MG63 (cell line): ENCODE measurements at regions not wholly inside any gene's neighbourhood (a gene's known extent, or its start where the extent isn't known, plus 50 kb on each side); places are given as distances from the start of the nearest gene placed in this dataset.
"Not testable (repeated sequence)": the region's sequence is repeated elsewhere in the genome, so short reads cannot be mapped to it uniquely, and the experiment has no call there.

Experiments
- DNase-seq: peaks from one replicate; pipeline ENCODE4 v3.0.0-alpha.2; 2020
- H3K27me3 ChIP-seq: fragments of 250-450 bp; sonication (Bioruptor Pico); 2 replicates; pipeline ENCODE4 v1.5.1; 2020; ENCODE audit warnings: mild to moderate bottlenecking, moderate library complexity
- H3K36me3 ChIP-seq: fragments of 250-450 bp; sonication (Bioruptor Pico); 2 replicates; pipeline ENCODE4 v1.5.1; 2020; ENCODE audit warnings: mild to moderate bottlenecking, moderate library complexity
- H3K4me3 ChIP-seq: fragments of 250-450 bp; sonication (Bioruptor Pico); 2 replicates; pipeline ENCODE4 v1.5.1; 2020; ENCODE audit warnings: mild to moderate bottlenecking, moderate library complexity
- H3K9me3 ChIP-seq: fragments of 250-450 bp; sonication (Bioruptor Pico); 2 replicates; pipeline ENCODE4 v1.5.1; 2020; ENCODE audit warnings: mild to moderate bottlenecking, moderate library complexity

GRCh38 chr13:99750951-99751350, 220.6 kb downstream of the ZIC5 start:
- no peak for DNase-seq
- no peaks in the 10 kb centered on the region for H3K36me3 ChIP-seq
- no peak overlapping the region for H3K4me3 ChIP-seq
- H3K9me3 ChIP-seq = no peaks in the 10 kb centered on the region
- no peaks in the 10 kb centered on the region for H3K27me3 ChIP-seq

DNA sequence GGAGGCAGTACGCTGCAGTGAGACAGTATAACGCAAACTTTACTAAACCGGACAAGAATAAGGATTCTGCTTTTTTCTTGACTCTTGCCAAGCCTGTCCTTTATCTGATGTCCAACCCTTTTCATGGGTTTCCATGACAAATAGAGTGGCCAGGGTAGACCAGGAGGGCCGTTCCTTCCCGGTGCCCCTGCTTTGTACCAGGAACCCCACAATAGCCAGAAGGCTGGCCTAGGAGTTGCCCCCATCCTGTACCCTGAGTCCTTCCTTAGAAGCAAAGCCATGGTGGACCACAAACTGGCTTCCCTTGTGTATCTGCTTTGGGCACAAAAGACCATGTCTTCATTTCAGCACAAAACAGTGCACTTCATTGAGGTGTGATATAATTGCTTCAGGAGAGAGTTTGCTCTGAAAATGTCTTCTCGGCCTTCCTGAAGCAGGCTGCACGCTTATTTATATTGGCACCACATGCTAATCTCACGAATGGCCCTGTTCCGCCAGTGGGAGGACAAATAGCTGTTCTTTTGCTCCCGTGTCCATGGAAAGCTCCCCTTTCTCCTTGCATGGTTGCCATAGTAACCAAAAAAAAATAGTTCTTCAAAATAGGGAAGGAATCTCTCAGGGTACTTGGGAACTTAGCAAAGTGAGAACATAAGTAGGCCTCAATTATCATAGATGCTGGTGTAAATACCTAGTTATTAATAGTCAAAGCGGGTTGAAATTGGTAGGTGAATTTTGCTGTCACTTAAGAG, 222.1 kb downstream of the ZIC5 start:
- no peaks in the 10 kb centered on the region for H3K27me3 ChIP-seq
- H3K36me3 ChIP-seq = no peaks in the 10 kb centered on the region
- H3K9me3 ChIP-seq = no peaks in the 10 kb centered on the region
- no peak overlapping the region for H3K4me3 ChIP-seq
- no peak for DNase-seq

DNA sequence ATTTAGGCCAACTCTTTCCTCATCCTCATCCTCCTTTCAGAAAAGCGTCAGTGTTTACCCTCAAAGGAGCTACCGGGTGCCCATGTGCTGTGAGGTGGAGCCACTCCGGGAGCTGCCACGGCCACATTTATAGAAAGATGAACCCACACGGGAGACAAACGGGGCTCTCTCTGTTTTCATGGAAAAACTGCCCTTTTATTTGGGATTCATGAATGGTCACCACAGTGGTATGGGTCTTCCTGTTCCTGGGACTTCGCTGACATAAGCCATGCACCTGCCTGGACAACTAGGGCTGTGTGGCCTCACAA, 224.2 kb downstream of the ZIC5 start:
- Histone ChIP-seq H3K27me3 (peaks cover 5% of the 10 kb centered on the region), H3K9me3 (no peaks in the 10 kb centered on the region), H3K36me3 (no peaks in the 10 kb centered on the region), H3K4me3 (no peak overlapping the region)
- DNase-seq = no peak

GRCh38 chr13:99746637-99747402, 224.7 kb downstream of the ZIC5 start:
- Histone ChIP-seq H3K27me3 (peaks cover 10% of the 10 kb centered on the region), H3K9me3 (no peaks in the 10 kb centered on the region), H3K4me3 (no peak overlapping the region), H3K36me3 (no peaks in the 10 kb centered on the region)
- no peak for DNase-seq

- H3K9me3 ChIP-seq = no peaks in the 10 kb centered on the region
- no peak overlapping the region for H3K4me3 ChIP-seq
- H3K36me3 ChIP-seq = no peaks in the 10 kb centered on the region
- DNase-seq = no peak
- peaks cover 11% of the 10 kb centered on the region for H3K27me3 ChIP-seq
Measured at GRCh38 chr13:99743094-99743493, 228.5 kb downstream of the ZIC5 start.

DNA sequence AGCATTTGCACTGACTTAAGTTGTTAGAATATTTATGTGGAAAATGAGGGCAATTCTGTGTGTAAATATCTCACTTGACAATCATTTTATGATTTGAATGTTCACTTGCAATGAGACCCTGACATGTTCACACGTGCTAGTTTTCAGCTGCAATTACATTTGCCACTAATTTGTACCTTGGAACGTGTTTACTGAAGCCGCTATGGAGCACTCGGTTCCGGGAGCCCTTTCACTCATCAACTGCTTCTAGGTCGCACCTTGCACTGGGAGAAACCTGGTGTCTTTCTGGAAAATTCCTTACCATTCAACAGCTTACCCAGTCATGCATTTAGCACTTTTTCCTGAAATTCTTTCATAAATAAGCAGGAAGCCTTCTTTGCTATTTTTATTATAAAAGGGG, 229.6 kb downstream of the ZIC5 start:
- no peaks in the 10 kb centered on the region for H3K9me3 ChIP-seq
- no peak for DNase-seq
- H3K27me3 ChIP-seq = peaks cover 11% of the 10 kb centered on the region
- H3K36me3 ChIP-seq = no peaks in the 10 kb centered on the region
- H3K4me3 ChIP-seq = no peak overlapping the region

GRCh38 chr13:99740251-99740979, 231.2 kb downstream of the ZIC5 start:
- Histone ChIP-seq H3K27me3 (peaks cover 11% of the 10 kb centered on the region), H3K9me3 (no peaks in the 10 kb centered on the region), H3K36me3 (no peaks in the 10 kb centered on the region), H3K4me3 (no peak overlapping the region)
- peak; percentile 3 for DNase-seq

GRCh38 chr13:99738626-99739025, 232.9 kb downstream of the ZIC5 start:
- peaks cover 11% of the 10 kb centered on the region for H3K27me3 ChIP-seq
- no peak for DNase-seq

GRCh38 chr13:99737481-99738245, 233.9 kb downstream of the ZIC5 start:
- Histone ChIP-seq H3K27me3 (peaks cover 9% of the 10 kb centered on the region), H3K36me3 (no peaks in the 10 kb centered on the region), H3K4me3 (no peak overlapping the region), H3K9me3 (no peaks in the 10 kb centered on the region)
- DNase-seq = no peak

More at GRCh38 chr13:99738626-99739025, 232.9 kb downstream of the ZIC5 start:
- no peaks in the 10 kb centered on the region for H3K36me3 ChIP-seq
- H3K9me3 ChIP-seq = no peaks in the 10 kb centered on the region
- H3K4me3 ChIP-seq = no peak overlapping the region

DNA sequence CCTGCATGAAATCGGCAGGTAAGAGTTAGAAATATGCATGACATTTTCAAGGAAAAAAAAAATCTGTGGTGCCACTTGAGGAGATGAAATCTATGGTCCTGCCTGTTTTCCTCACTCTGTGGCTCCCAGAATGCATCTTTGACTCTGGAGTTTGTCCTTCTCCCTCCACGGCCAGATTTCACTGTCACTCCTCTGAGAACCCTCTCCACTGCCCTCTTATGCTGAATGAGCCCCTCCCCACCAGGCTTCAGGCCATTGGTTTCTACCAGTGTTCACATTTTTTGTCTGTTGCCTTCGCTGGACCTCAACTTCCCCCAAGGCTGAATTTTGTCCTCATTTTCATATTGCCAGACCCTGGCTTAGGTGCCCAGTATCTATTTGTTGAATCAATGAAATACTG, 235.0 kb downstream of the ZIC5 start:
- no peak for DNase-seq
- no peak overlapping the region for H3K4me3 ChIP-seq
- no peaks in the 10 kb centered on the region for H3K9me3 ChIP-seq
- H3K36me3 ChIP-seq = no peaks in the 10 kb centered on the region
- H3K27me3 ChIP-seq = no peaks in the 10 kb centered on the region; the same call in 1 of the 2 replicates

DNA sequence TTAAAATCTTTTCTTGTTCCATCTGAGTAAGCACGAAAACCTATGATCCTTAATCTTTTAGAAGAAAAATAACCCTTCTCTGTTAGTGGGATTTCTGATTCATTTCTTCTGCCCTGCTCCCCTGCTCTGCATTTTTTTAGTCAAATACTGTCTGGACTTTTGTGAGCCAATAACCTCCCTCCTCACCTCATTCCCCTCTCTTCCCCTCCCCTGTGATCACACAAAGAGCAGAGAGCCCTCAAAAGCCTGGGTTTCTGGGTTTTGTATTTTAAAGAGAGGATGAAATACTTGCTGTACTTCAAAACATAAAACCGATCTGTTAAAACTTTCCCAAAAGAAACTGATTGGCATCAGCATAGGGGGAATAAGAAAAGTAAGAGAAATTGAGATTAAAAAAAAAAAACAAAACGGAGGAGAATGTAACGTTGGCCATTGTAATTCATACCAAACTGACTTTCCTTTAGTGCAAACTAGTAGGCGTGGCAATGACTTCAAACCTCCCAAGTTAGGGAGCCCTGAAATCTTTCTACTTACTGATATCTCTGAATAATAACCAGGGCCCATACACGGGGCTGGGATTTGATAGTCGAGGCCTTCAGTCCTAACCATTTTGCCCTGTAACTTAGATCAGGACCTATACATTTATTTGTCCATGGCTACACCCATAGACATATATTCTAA, 232.9 kb downstream of the TM9SF2 start:
- Histone ChIP-seq H3K4me3 (no peak overlapping the region), H3K27me3 (no peaks in the 10 kb centered on the region), H3K9me3 (no peaks in the 10 kb centered on the region), H3K36me3 (no peaks in the 10 kb centered on the region)
- no peak for DNase-seq

GRCh38 chr13:99733346-99733745, 232.1 kb downstream of the TM9SF2 start:
- H3K27me3 ChIP-seq = no peaks in the 10 kb centered on the region

DNA sequence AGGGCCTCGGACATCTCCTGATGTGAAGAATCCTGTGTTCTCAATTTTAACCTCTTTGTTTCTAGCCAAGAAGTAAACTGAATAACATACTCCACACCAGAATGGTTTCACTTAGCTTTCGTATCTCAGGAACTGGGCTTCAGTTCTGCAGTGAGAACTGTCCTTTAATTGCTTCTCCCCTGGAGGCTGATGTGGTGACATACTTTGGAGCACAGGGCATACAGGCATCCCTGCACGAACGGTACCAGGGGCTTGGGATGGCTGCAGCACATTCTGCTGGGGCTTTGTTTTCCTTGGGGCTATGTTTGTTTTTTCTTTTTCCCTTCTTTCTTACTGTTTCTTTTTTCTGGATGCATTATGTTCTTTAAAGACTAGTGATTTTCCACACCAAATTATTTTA, 230.5 kb downstream of the TM9SF2 start:
- H3K4me3 ChIP-seq = no peak overlapping the region
- no peak for DNase-seq

More at GRCh38 chr13:99733346-99733745, 232.1 kb downstream of the TM9SF2 start:
- no peaks in the 10 kb centered on the region for H3K36me3 ChIP-seq
- no peak overlapping the region for H3K4me3 ChIP-seq
- no peaks in the 10 kb centered on the region for H3K9me3 ChIP-seq
- no peak for DNase-seq

GRCh38 chr13:99730403-99730802, 229.1 kb downstream of the TM9SF2 start:
- no peaks in the 10 kb centered on the region for H3K27me3 ChIP-seq
- no peak overlapping the region for H3K4me3 ChIP-seq
- no peaks in the 10 kb centered on the region for H3K9me3 ChIP-seq
- DNase-seq = no peak
- no peaks in the 10 kb centered on the region for H3K36me3 ChIP-seq

More for the DNA sequence above, 230.5 kb downstream of the TM9SF2 start:
- Histone ChIP-seq H3K36me3 (no peaks in the 10 kb centered on the region), H3K9me3 (no peaks in the 10 kb centered on the region), H3K27me3 (no peaks in the 10 kb centered on the region)

GRCh38 chr13:99729745-99730144, 228.5 kb downstream of the TM9SF2 start:
- Histone ChIP-seq H3K4me3 (no peak overlapping the region), H3K27me3 (no peaks in the 10 kb centered on the region), H3K36me3 (no peaks in the 10 kb centered on the region), H3K9me3 (no peaks in the 10 kb centered on the region)
- no peak for DNase-seq

DNA sequence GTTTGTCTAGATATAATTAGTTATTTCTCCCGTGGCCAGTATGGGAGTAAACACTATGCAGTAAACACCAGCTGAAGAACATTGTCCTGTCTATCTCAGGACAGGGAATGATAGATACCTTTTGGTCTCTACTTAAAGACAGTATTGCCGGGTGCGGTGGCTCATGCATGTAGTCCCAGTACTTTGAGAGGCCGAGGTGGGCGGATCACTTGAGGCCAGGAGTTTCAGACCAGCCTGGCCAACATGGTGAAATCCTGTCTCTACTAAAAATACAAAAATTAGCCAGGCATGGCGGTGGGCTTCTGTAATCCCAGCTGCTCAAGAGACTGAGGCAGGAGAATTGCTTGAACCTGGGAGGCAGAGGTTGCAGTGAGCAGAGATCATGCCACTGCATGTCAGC, 226.4 kb downstream of the TM9SF2 start:
- not testable (repeated sequence) for H3K4me3 ChIP-seq, DNase-seq, H3K36me3 ChIP-seq, H3K9me3 ChIP-seq, H3K27me3 ChIP-seq
